Fibroblast of skin of abdomen (primary cell): ENCODE measurements at regions not wholly inside any gene's neighbourhood (a gene's known extent, or its start where the extent isn't known, plus 50 kb on each side); places are given as distances from the start of the nearest gene placed in this dataset.

Experiments used
- DNase-seq: peaks from one replicate; pipeline ENCODE4 v3.0.0-alpha.2; 2013

DNA sequence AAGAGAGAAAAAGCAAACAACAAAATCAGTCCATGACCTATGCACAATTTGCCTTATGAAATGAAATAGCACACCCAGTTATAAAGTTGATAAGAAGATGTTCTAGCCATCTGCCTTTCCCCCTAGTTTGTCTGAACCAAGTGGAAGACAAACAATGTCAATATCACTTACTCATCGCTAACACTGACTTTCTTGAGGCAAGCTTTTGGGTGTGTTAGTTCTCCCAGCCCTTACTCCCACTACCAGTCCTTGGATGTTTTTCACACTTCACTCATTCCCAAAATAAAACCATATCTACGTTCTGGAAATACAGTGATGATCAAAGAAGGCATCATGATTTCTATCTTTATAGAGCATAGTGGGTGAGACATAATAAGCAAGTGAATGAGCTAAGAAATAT is 393.8 kb downstream of the PCDH20 start:
- DNase-seq: no peak

DNA sequence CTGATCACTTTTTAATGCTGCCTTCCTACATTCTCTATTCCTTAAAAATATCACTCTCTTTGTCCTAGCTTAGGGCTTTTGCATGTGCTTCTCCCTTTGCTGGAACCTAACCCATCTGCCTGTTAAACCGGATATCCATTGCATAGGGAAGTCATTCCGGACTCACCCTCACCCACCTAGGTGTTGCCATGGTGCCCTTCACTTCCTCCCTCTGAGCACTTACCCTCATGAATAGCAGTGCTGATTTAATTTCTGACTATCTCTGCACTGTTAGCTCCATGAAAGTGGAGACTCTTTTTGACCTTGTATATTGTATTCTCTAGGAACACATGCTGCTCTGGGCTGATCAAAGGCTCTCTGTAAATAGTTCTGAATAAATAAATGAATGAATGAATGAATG is 401.9 kb downstream of the PCDH20 start:
- DNase-seq: no peak

DNA sequence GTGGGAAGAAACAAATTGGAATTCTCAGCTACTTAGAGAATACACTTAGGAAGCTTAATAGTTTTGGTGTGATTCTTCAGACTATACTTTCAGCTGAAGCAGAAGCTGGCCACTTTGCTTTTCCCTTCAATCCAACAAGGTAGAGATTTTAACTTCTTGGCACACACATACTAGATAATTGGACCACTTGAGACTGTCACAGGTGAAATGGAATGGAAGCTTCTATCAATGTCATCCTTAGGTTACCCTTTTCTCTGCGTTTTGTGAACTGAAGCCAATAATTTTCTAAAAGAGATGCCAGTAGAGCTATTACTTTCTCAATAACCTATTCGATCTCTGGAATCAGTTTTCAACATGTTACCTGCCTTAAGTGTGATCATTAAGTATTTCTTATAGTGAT is 405.3 kb downstream of the PCDH20 start:
- no peak for DNase-seq

DNA sequence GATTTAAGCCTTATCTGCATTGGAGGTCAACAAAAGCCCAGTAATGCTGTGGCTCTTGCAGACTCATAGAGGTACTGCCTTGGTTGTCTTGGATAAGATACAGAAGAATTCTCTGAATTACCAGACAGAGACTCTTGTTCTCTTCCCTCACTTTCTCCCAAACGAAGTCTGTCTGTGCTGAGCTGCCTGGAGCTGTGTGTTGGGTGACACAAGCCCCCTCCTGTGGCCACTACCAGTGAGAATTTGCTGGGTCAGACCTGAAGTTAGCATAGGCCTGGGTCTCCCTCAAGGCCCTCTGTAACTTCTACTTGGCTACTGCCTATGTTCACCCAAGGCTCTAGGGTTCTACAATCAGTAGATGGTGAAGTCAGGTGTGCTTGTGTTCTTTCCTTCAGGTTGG is 413.0 kb downstream of the PCDH20 start:
- DNase-seq: no peak

DNA sequence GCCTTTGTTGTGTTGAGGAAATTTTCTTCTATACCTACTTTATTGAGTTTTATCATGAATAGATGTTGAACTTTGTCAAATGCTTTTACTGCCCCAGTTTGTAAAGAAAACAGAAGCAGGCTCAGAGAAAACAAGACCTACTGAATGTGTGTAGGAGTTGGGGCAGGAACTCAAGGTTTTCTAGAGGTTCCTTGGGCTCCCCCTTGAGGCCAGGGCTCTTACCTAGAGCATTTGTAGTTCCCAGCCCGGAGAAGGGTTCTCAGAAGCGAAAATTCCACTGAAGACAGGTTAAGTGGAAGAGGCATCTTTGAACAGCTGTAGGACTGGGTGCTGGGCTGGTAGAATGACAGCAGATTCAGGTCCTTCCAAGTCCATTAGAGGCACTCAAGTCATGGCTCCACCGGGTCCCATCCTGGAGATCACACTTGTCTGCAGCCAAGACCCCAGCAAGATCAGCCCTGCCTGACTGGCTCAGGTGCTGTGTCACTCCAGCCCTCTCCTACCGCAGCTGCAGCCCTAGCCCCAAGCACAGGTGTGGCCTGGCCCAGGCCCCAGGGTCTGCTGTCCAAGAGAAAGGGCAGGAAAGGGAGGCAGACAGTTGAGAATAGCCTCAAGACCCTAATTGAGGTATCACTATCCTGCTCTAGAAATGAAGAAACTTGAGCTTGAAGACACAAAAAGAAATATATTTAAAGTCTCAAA is 425.5 kb downstream of the PCDH20 start:
- no peak for DNase-seq

DNA sequence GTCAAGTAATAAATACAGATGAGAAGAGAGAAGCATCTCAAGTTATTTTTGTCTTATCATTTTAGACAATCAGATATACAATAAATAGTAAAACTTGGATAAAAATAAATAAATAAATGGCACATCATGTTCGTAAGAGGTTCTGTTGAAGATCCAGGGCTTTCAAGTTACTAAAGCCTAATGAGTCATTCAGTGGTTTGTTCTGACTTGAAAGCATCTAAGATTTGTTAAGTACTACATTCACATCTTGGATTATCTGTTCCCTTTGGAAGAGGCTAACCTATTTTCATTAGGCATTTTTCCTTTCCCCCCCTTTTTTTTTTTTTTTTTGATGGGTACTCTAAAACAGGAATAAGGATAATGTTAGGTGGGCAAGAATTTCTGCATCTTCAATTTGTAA is 429.3 kb downstream of the PCDH20 start:
- no peak for DNase-seq

DNA sequence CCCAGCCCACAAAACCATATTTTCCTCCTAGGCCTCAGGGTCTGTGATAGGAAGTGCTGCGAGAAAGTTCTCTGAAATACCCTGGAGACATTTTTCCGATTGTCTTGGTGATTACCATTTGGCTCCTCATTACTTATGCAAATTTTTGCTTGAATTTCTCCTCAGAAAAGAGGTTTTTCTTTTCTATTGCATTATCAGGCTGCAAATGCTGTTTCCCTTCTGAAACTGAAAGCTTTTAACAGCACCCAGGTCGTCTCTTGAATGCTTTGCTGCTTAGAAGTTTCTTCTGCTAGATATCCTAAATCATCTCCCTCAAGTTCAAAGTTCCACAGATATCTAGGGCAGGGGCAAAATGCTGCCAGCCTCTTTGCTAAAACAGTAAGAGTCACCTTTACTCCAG is 434.2 kb downstream of the PCDH20 start:
- DNase-seq: no peak

DNA sequence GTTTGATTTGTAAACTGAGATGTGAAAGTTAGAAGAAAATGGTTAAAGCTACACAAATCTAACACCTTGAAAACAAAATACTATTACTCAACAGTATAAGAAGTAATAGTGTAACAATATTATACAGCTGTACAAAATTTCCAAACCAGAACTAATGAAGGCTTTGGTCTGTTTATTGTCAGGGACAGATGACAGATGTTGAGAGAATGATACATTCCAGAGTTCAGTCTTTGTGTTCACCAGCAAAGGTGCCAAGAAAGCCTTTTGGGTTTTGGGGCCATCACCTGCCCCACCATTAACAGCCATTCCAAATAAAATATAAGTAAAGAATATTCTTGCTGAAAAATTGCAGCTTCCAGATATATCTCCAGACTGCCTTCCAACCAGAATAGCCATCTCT is 439.3 kb downstream of the PCDH20 start:
- no peak for DNase-seq

DNA sequence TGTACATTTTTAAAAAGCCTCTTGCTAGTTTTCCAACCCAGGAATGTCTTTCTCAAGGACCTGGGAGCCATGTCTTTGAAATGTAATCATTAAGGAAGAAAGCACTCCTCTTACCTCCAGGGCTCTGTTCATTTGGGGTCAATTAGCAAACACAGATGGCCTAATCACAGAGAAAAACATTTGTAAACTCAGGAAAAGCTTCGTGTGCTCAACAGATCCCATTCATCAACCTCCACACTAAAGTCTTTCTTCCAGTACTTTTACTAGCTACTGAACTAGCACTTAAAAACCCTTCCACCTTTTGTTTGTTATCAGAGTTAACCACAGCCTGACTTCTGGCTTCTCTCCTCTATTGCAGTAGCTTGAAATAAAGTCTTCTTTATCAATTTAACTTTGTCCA is 441.4 kb downstream of the PCDH20 start:
- DNase-seq: no peak

DNA sequence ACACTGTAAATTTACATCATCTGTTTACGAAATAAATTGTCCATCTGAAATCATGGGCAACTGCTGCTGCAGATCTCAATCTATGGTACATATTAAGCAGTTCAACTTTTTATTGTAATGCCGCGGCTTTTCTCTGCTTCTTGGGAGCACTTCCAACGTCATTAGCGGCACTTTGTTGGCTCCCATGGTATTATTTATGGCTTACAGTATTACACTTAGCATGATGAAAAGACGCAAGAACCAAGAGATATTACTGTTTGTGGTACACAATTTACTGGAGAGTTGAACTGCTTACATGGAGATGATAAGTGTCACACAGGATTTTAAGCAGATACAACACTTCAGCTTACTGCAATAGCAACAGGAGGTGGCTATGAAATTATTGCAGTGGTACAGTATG is 442.1 kb downstream of the PCDH20 start:
- DNase-seq: no peak

DNA sequence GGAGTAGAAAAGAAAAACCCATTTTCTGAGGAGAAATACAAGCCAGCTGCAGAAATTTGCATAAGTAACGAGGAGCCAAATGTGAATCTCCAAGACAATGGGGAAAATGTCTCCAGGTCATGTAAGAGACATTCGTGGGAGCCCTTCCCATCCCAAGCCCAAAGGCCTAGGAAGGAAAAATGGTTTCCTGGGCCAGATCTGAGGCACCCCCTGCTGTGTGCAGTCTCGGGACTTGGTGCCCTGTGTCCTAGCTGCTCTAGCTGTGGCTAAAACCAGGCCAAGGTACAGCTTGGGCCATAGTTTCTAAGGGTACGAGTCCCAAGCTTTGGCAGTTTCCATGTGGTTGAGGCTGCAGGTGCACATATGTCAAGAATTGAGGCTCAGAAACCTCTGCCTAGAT is 444.9 kb downstream of the PCDH20 start:
- no peak for DNase-seq

DNA sequence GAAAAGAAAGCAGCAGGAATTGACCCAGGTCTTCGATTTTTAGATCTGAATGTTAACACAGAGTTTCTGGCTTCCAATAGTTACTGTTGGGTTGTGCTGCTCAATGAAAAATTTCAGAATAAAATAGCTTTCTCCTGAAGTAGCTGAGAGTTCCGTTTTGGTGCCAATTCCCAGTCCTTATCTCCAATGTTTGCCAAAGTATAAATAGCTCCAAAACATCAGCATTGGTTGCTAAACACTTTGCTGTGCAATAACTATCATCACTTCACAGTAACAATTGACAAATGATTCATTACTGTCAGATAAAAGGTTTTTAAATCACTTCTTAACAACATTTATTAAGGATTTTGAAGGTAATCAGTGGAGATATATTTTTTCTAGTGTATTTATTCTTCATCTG is 446.0 kb downstream of the PCDH20 start:
- no peak for DNase-seq

DNA sequence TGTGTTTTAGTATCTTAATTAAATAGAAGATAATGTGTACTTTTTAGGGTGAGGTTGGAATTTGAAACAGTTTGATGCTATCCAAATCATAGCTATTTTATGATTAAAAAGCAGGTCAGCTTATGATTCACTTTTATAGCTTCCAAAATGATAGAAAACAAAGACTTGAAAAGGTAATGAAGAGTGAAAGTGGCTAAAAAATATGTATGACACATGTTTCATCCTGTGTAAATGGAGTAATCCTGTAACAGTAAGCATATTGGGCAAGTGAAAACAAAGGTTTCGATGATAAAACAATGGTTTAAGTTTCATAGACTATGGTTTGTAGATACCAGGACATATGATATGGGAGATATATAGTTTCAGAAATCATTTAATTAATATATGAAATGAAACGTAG is 456.2 kb downstream of the PCDH20 start:
- no peak for DNase-seq

DNA sequence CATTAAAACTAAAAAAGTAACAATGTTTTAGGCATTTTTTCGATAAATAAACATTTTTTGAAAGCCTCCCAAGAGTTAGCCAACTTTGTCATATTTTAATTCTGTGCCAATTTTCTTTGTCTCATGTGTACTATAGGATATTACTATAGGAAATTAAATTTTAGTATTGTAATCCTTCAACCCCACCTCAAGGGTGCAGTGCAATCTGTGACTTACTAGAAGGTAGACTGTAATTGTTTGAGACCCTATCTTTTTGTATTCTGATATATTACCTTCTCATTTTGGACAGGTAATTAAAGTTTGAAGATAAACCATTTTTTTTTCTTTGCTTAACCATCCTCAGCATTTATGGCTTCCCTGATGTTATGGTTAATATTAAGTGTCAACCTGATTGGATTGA is 457.8 kb downstream of the PCDH20 start:
- no peak for DNase-seq

DNA sequence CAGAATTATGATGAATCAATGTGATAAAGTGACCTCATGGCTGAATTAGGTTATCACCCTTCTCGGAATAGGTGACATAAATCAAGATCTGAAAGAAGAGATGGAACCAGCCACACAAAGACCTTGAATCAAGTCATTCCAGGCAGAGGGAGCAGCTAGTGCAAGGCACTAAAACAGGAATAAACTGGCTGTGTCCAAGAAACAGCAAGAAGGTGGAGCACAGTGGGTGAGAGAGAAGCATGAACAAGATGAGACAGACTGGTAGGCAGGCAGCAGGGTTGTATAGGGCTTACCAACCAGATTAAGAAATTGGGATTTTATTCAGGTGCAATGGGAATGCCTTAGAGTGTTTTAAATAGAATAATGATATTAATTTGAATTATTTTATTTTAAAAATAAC is 470.3 kb downstream of the PCDH20 start:
- DNase-seq: no peak

DNA sequence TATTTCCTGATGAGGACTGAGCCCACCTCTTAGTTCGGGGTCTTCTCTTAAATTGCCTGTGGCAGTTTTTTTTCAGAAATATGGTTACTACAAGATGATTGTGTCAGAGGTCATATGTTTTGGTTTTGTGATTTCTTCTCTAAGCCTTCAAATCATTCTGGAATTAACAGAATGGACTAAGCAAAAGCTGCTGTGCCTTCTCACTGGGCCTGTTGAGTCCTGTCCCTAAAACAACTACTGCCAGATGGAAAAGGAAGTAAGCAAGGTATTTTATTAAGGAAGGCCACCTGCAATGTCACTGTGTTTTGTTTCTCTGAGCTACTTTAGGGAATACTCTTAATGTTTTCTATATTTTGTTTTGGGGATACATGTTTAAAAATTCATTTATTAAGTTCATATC is 470.8 kb downstream of the PCDH20 start:
- DNase-seq: no peak

DNA sequence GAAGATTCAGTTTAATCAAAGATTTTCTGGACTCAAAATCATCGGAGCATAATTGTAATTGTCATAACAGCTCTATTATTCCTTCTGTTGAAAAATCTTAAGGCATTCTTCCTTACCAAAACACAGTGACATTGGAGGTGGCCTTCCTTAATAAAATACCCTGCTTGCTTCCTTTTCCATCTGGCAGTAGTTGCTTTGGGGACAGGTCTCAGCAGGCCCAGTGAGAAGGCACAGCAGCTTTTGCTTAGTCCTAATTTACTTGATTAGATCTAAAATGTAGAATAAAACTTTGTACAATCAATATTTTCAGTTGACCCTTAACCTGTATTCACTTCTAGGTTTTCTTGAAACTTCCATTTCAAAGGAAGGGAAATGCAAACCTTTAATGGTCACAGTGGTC is 471.6 kb downstream of the PCDH20 start:
- no peak for DNase-seq

DNA sequence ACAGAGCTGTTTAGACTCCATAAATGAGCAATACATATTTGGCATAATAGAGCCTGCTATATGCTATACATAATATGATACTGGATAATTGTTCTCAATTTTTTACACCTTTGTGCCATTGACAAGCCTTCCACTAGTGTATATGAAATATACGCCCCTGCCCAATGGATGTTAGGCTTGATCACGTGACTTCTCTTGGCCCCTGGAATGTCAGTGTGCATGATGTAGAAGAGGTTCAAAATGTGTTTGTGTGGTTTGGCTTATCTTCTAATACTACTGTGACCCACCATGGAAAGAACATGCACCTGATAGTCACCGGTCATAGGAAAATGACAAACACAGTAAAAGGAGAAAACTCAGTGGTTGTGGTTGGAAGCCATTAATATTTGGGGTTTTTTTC is 479.4 kb downstream of the PCDH20 start:
- no peak for DNase-seq

DNA sequence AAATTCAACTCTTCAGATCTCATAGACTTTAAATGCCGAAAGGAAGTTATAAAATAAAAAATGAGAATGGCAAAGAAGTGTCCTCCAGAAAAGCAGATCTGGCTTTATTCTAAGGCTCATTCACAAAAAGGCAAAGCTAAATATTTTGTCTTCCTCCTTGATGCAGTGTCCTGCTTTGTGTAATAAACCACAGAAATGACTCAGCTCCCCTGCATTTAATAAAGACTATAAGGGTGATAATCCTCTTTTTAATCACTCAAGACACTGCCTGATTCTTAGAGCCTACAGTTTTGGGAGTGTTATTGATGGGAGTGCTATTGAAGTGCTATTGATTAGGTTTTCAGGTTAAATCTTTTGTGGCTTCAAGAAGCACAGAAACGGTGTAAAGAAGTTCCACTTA is 482.0 kb downstream of the PCDH20 start:
- no peak for DNase-seq

DNA sequence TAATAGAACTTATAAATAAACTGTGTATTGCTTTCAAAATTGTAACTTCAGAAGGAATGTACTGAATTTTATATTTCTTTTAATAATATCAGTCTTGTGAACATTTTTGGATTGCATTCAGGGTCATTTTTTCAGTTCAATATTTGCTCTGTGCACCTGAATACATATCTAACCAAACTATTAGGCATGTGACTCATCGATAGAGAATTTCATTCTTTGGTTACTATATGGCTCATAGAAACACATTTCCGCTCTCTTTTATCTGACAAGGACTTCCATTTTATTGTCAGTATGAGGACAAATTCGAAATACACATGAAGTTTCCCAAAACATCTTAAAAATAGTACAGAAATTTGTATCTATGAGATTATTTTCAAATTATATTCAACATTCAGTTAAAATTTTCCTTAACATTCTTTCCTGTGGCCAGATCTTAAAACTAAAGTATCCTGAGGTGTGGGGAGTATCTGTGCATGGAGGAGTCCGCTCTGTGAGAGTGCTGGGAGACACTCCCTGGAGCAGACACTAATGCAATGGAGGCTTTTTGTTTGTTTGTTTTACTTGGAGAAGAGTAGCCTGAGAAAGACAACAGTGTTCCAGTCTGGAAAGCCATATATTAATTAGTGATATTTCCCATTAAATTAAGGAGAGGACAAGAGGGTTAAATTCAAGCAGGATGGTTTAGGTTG is 483.6 kb downstream of the PCDH20 start:
- DNase-seq: no peak

DNA sequence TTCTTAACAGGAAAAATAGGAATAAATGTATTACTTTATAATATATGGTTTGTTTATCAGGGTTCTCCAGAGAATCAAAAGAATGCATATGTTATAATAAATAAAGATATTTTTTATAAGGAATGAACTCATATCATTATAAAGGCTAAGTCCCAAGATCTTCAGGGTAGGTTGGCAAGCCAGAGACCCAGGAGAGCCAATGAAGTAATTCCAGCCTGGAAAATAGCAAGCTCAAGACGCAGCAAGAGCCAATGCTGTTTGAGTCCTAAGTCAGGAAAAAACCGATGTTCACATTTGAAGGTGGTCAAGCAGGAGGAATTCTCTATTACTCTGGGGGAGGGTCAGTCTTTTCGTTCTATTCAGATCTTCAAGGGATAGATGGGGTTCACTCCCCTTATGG is 490.0 kb downstream of the PCDH20 start:
- no peak for DNase-seq

DNA sequence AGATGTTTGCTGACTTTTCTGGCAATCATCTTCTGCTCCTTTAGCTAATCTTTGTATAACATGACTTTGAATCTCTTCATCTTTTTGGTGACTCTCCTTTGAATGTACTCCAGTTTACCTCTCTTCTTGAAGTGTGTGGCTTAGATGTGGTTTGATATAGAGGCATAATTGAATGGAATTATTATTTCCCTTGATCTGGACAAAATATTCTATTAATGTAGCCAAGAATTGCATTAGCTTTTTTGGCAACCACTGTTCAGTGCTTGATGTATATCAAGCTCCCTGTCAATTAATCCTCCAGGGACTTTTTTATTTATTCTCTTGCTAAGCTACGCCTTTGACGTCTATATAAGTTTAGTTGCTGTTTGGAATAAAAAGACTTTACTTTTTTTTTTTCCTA is 490.8 kb downstream of the PCDH20 start:
- DNase-seq: no peak

DNA sequence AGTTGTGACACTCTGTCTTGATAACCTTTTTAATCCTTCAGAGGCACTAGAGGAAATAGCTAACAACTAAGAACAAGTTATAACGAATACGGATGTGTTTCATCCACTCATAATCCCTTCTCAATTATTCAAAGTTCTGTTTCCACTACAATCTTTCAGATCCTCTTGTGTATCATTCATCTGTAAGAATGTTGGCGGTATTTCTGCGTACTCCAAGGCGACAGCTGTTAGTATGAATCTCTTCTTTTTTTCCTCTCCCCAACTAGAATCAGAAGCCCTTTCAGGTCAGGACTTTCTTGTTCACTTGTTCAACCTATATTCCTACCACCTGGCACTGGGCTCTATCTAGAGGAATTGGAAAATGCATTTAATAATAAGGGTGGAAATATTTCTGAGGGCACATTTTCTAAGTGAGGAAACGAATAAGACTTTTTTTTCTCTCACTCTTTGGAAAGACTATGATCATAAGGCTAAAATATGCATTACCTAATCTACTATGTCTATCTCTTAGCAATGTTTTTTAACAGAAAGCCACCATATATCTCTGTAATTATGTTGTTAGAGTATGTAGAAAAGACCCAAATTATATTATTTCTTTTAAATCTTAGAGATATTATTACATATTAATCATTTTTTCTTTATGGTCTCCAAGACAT is 492.9 kb downstream of the PCDH20 start:
- DNase-seq: no peak

DNA sequence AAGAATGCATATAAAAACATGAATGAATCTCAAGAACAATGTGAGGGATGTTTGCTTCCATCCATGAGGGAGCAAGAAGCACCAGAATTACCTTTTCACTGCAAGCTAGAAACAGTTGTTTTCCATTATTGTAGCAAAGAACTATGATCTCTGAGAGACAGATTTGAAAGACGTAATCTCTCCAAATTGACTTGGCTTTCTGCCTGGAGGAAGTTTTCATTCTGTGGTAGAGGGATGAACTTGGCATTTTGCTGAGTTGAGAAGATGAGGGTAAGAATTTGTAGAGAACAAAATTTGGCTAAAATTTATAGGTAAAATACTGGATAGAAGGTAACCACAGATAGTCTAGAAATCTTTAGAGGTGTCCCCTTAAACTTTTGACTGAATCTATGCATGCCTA is 496.8 kb downstream of the TDRD3 start:
- no peak for DNase-seq
